ENCODE measurements at regions not wholly inside any gene's neighbourhood (a gene's known extent, or its start where the extent isn't known, plus 50 kb on each side); places are given as distances from the start of the nearest gene placed in this dataset.
"Not testable (repeated sequence)": the region's sequence is repeated elsewhere in the genome, so short reads cannot be mapped to it uniquely, and the experiment has no call there.

- DNase-seq (ENCODE audit: extremely low read depth, insufficient read length): no peak
- Histone ChIP-seq H3K36me3 (ENCODE audit: control insufficient read depth, insufficient read depth, low read length) (no peaks in the 10 kb centered on the region), H3K4me3 (replicated peaks; ENCODE audit: low read depth, low read length) (no peak overlapping the region), H3K27me3 (replicated peaks; ENCODE audit: control insufficient read depth, insufficient read depth, low read length) (no peaks in the 10 kb centered on the region)
- TF ChIP-seq CTCF (IDR thresholded peaks at IDR 0.05; ENCODE audit: insufficient read depth, low read length, poor library complexity, severe bottlenecking): no peak
These were observed 67.0 kb upstream of the GPR158 start for GRCh38 chr10:25107756-25108155.

GRCh38 chr10:25109896-25110295 lies 64.9 kb upstream of the GPR158 start:
- not testable (repeated sequence) for DNase-seq (ENCODE audit: extremely low read depth, insufficient read length); H3K36me3 ChIP-seq (ENCODE audit: control insufficient read depth, insufficient read depth, low read length); H3K4me3 ChIP-seq (replicated peaks; ENCODE audit: low read depth, low read length); H3K27me3 ChIP-seq (replicated peaks; ENCODE audit: control insufficient read depth, insufficient read depth, low read length)

GRCh38 chr10:25112016-25112415 lies 62.8 kb upstream of the GPR158 start:
- Histone ChIP-seq H3K4me3 (replicated peaks; ENCODE audit: low read depth, low read length) (no peak overlapping the region), H3K36me3 (ENCODE audit: control insufficient read depth, insufficient read depth, low read length) (no peaks in the 10 kb centered on the region), H3K27me3 (replicated peaks; ENCODE audit: control insufficient read depth, insufficient read depth, low read length) (no peaks in the 10 kb centered on the region; the same call in 1 of the 2 replicates)
- no peak for DNase-seq (ENCODE audit: extremely low read depth, insufficient read length)
- no peak for TF ChIP-seq CTCF (IDR thresholded peaks at IDR 0.05; ENCODE audit: insufficient read depth, low read length, poor library complexity, severe bottlenecking)

- no peaks in the 10 kb centered on the region; the same call in 1 of the 2 replicates for H3K27me3 ChIP-seq (replicated peaks; ENCODE audit: control insufficient read depth, insufficient read depth, low read length)
- TF ChIP-seq CTCF (IDR thresholded peaks at IDR 0.05; ENCODE audit: insufficient read depth, low read length, poor library complexity, severe bottlenecking): peak; percentile 90
- H3K36me3 ChIP-seq (ENCODE audit: control insufficient read depth, insufficient read depth, low read length): no peaks in the 10 kb centered on the region
- DNase-seq (ENCODE audit: extremely low read depth, insufficient read length): peak; percentile 23
- H3K4me3 ChIP-seq (replicated peaks; ENCODE audit: low read depth, low read length): no peak overlapping the region
These were observed 61.4 kb upstream of the GPR158 start for GRCh38 chr10:25113191-25114035.

- no peaks in the 10 kb centered on the region; the same call in 1 of the 2 replicates for H3K27me3 ChIP-seq (replicated peaks; ENCODE audit: control insufficient read depth, insufficient read depth, low read length)
These were observed 60.8 kb upstream of the GPR158 start for GRCh38 chr10:25114036-25114411.

More at GRCh38 chr10:25114036-25114411, 60.8 kb upstream of the GPR158 start:
- H3K4me3 ChIP-seq (replicated peaks; ENCODE audit: low read depth, low read length): no peak overlapping the region
- no peak for TF ChIP-seq CTCF (IDR thresholded peaks at IDR 0.05; ENCODE audit: insufficient read depth, low read length, poor library complexity, severe bottlenecking)
- no peaks in the 10 kb centered on the region for H3K36me3 ChIP-seq (ENCODE audit: control insufficient read depth, insufficient read depth, low read length)
- DNase-seq (ENCODE audit: extremely low read depth, insufficient read length): no peak

Measured in GM06990 (cell line).